Mesenchymal stem cell (in vitro differentiated cells and primary cell): ENCODE measurements at regions not wholly inside any gene's neighbourhood (a gene's known extent, or its start where the extent isn't known, plus 50 kb on each side); places are given as distances from the start of the nearest gene placed in this dataset.

ENCODE experiments used
- DNase-seq: peaks from one replicate; pipeline ENCODE4 v3.0.0-alpha.2; 2013
- H2AFZ ChIP-seq: one replicate; pipeline ENCODE4 v1.6.1; 2013; ENCODE audit warnings: low read depth, mild to moderate bottlenecking, control low read depth, inconsistent platforms, low read length, moderate library complexity
- H2AK5ac ChIP-seq: 2 replicates; pipeline ENCODE4 v1.6.1; 2013; ENCODE audit warnings: low read length, moderate library complexity, mild to moderate bottlenecking, inconsistent platforms; ENCODE audit not compliant: severe bottlenecking
- H2BK120ac ChIP-seq: one replicate; pipeline ENCODE4 v1.6.1; 2013; ENCODE audit warnings: low read depth, mild to moderate bottlenecking, inconsistent platforms, low read length, moderate library complexity
- H2BK12ac ChIP-seq, 2 experiments: one replicate each; pipeline ENCODE4 v1.6.1; 2013; ENCODE audit warnings: inconsistent platforms in 2 of 2, low read length in 2 of 2, mild to moderate bottlenecking in 2 of 2, moderate library complexity in 2 of 2, control low read depth in 1 of 2
- H2BK15ac ChIP-seq: one replicate; pipeline ENCODE4 v1.6.1; 2013; ENCODE audit warnings: mild to moderate bottlenecking, low read depth, inconsistent platforms; ENCODE audit not compliant: poor library complexity, severe bottlenecking
- H2BK5ac ChIP-seq: 2 replicates; pipeline ENCODE4 v1.6.1; 2013; ENCODE audit warnings: low read depth, mild to moderate bottlenecking, low read length, control low read depth, inconsistent platforms; ENCODE audit not compliant: poor library complexity, severe bottlenecking
- H3K14ac ChIP-seq, 2 experiments: one replicate each; pipeline ENCODE4 v1.6.1; 2013; ENCODE audit warnings: inconsistent platforms in 2 of 2, low read length in 2 of 2, control low read depth in 1 of 2, mild to moderate bottlenecking in 1 of 2, moderate library complexity in 1 of 2
- H3K18ac ChIP-seq, 2 experiments: one replicate each; pipeline ENCODE4 v1.6.1; 2013; ENCODE audit warnings: inconsistent platforms in 2 of 2, low read length in 2 of 2, control low read depth in 1 of 2, low read depth in 1 of 2, mild to moderate bottlenecking in 1 of 2
- H3K23ac ChIP-seq, 2 experiments: one replicate each; pipeline ENCODE4 v1.6.1; 2013; ENCODE audit warnings: inconsistent platforms in 2 of 2, low read length in 2 of 2, mild to moderate bottlenecking in 2 of 2, moderate library complexity in 2 of 2, control low read depth in 1 of 2
- H3K27ac ChIP-seq: 2 replicates; pipeline ENCODE4 v1.5.1; 2013; ENCODE audit warnings: mild to moderate bottlenecking, moderate library complexity, low read length, control low read depth, inconsistent platforms; ENCODE audit not compliant: poor library complexity, severe bottlenecking
- H3K27me3 ChIP-seq, 2 experiments: 2 replicates each; pipeline versions ENCODE4 v1.6.1 to v1.7.0; 2013; ENCODE audit warnings: low read length in 2 of 2, mild to moderate bottlenecking in 2 of 2, moderate library complexity in 2 of 2, control low read depth in 1 of 2, inconsistent platforms in 1 of 2; ENCODE audit not compliant: control insufficient read depth in 1 of 2, insufficient read depth in 1 of 2
- H3K36me3 ChIP-seq, 2 experiments: 2 replicates each; pipeline versions ENCODE4 v1.6.1 to v1.7.0; 2013; ENCODE audit warnings: low read length in 2 of 2, control low read depth in 1 of 2, inconsistent platforms in 1 of 2, low read depth in 1 of 2, mild to moderate bottlenecking in 1 of 2; ENCODE audit not compliant: insufficient read depth in 2 of 2, control insufficient read depth in 1 of 2
- H3K4ac ChIP-seq, 2 experiments: one replicate each; pipeline ENCODE4 v1.6.1; 2013; ENCODE audit warnings: inconsistent platforms in 2 of 2, low read length in 2 of 2, mild to moderate bottlenecking in 2 of 2, moderate library complexity in 2 of 2, control low read depth in 1 of 2, low read depth in 1 of 2
- H3K4me1 ChIP-seq: 2 replicates; pipeline ENCODE4 v1.6.1; 2013; ENCODE audit warnings: low read depth, low read length, control low read depth; ENCODE audit not compliant: control insufficient read depth, insufficient read depth
- H3K4me2 ChIP-seq: 2 replicates; pipeline ENCODE4 v1.6.1; 2013; ENCODE audit warnings: low read length, mild to moderate bottlenecking, inconsistent platforms; ENCODE audit not compliant: poor library complexity, severe bottlenecking
- H3K4me3 ChIP-seq, 2 experiments: 2 replicates each; pipeline versions ENCODE4 v1.5.1 to v1.7.0; 2013; ENCODE audit warnings: low read length in 2 of 2, mild to moderate bottlenecking in 2 of 2, control low read depth in 1 of 2, low read depth in 1 of 2; ENCODE audit not compliant: insufficient read depth in 1 of 2
- H3K79me1 ChIP-seq: replicated peaks from 2 replicates; pipeline ENCODE4 v1.6.1; 2013; ENCODE audit warnings: mild to moderate bottlenecking, control low read depth, low read length, inconsistent platforms; ENCODE audit not compliant: poor library complexity, severe bottlenecking
- H3K9ac ChIP-seq: 2 replicates; pipeline ENCODE4 v1.7.0; 2013; ENCODE audit warnings: mild to moderate bottlenecking, low read length, moderate library complexity
- H3K9me3 ChIP-seq: 2 replicates; pipeline ENCODE4 v1.7.0; 2013; ENCODE audit warnings: mild to moderate bottlenecking, low read length; ENCODE audit not compliant: control insufficient read depth
- H4K8ac ChIP-seq: one replicate; pipeline ENCODE4 v1.6.1; 2013; ENCODE audit warnings: inconsistent platforms, mild to moderate bottlenecking, low read length, moderate library complexity
- H4K91ac ChIP-seq: one replicate; pipeline ENCODE4 v1.6.1; 2013; ENCODE audit warnings: mild to moderate bottlenecking, low read length, inconsistent platforms
- WGBS: methylation state at CpG from one replicate; pipeline ENCODE4 v1.1.7; 2013; ENCODE audit warnings: mixed read lengths; 5-methylcytosine and 5-hydroxymethylcytosine counted together

DNA sequence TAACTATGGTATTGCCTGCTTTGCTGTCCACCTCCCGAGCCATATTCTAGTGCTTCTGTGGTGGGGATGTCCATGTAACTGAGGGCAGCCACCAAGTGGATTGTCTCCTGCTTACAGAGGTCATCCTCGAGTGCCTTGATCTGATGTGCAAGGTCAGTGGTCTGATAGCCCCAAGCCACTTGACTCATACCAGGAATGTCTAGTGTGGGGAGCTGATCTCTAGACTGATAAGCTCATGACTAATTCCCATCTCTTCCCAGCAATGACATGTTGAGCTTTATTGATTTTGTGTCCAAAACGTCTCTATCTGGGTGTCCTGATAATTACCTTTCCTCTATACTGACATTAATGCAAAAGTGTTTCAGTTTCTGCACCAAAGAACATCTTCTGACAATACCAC lies 168.4 kb upstream of the WDR1 start:
- H4K8ac ChIP-seq: no peak overlapping the region
- H2BK15ac ChIP-seq: no peak overlapping the region
- no peak overlapping the region for H3K14ac ChIP-seq
- no peaks in the 10 kb centered on the region for H3K27me3 ChIP-seq
- H3K4me2 ChIP-seq: no peak overlapping the region
- no peak overlapping the region for H2BK12ac ChIP-seq
- no peaks in the 10 kb centered on the region for H3K36me3 ChIP-seq
- no peak overlapping the region for H3K18ac ChIP-seq
- no peaks in the 10 kb centered on the region for H3K4me1 ChIP-seq
- no peak overlapping the region for H2AK5ac ChIP-seq
- H3K9ac ChIP-seq: no peak overlapping the region
- H2AFZ ChIP-seq: no peak overlapping the region
- H3K27ac ChIP-seq: no peak overlapping the region
- H3K4ac ChIP-seq: no peak overlapping the region
- DNase-seq: no peak
- no peaks in the 10 kb centered on the region for H3K9me3 ChIP-seq
- H2BK5ac ChIP-seq: no peak overlapping the region
- no peak overlapping the region for H4K91ac ChIP-seq
- H3K79me1 ChIP-seq: no peaks in the 10 kb centered on the region
- no peak overlapping the region for H3K4me3 ChIP-seq
- H3K23ac ChIP-seq: no peak overlapping the region
- H2BK120ac ChIP-seq: no peak overlapping the region
- WGBS: 40% methylated on average over 3 of the region's 3 CpGs

DNA sequence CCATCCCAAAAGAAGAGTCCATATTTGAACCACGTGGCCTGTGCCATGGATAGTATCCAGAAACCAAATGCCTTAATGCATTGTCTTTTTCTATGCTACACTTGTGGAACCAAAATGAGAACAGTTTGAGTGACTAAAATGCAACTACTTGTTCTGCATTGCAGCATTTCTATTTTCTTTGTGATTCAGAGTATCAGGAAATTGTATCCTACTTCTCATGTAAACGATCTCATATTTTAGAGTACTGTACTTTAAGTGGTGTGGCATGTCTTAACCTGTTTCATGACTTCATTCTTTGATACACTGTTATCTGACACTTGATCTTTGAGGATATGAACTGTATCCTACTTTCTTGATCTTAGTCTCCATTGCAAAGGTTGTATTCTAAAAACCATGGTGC lies 167.2 kb upstream of the WDR1 start:
- H3K14ac ChIP-seq: no peak overlapping the region
- H3K9me3 ChIP-seq: no peaks in the 10 kb centered on the region
- 72% methylated on average over 2 of the region's 2 CpGs for WGBS
- no peak overlapping the region for H2BK12ac ChIP-seq
- H4K8ac ChIP-seq: no peak overlapping the region
- no peaks in the 10 kb centered on the region for H3K27me3 ChIP-seq
- H3K9ac ChIP-seq: no peak overlapping the region
- no peaks in the 10 kb centered on the region for H3K4me1 ChIP-seq
- H3K4me2 ChIP-seq: no peak overlapping the region
- no peak overlapping the region for H3K18ac ChIP-seq
- H3K4me3 ChIP-seq: no peak overlapping the region
- H3K36me3 ChIP-seq: no peaks in the 10 kb centered on the region
- H4K91ac ChIP-seq: no peak overlapping the region
- no peak overlapping the region for H2BK15ac ChIP-seq
- H3K27ac ChIP-seq: no peak overlapping the region
- no peak for DNase-seq
- no peak overlapping the region for H2AK5ac ChIP-seq
- H2BK120ac ChIP-seq: no peak overlapping the region
- H3K23ac ChIP-seq: no peak overlapping the region
- no peak overlapping the region for H3K4ac ChIP-seq
- H2AFZ ChIP-seq: no peak overlapping the region
- H3K79me1 ChIP-seq: no peaks in the 10 kb centered on the region
- no peak overlapping the region for H2BK5ac ChIP-seq

DNA sequence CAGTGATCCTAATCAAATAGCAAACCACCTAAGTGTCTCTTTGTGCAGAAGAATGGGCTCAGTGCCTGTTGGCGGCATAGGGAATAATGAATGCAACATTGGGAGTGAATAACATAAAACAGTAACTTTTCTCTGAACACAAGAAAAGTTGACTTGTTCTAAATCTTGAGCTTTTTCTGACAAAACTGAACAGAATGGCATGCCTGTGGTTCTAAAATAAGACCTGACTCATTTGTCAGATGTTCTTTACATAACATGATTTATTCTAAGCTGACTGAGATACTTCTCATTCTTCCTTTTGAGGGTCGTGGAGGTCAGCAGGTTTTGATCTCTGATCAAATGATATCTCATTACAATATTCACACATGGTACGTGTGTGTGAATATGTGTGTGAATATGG lies 165.4 kb upstream of the WDR1 start:
- Histone ChIP-seq H2BK15ac (no peak overlapping the region), H3K9ac (no peak overlapping the region), H3K36me3 (no peaks in the 10 kb centered on the region), H3K18ac (no peak overlapping the region), H3K79me1 (no peaks in the 10 kb centered on the region), H3K27me3 (peaks cover 0 to 3% of the 10 kb centered on the region in 2 experiments), H4K91ac (no peak overlapping the region), H3K4me3 (no peak overlapping the region), H3K4ac (no peak overlapping the region), H2AFZ (no peak overlapping the region), H3K23ac (no peak overlapping the region), H2BK5ac (no peak overlapping the region), H2BK12ac (no peak overlapping the region), H3K9me3 (no peaks in the 10 kb centered on the region), H3K14ac (no peak overlapping the region), H4K8ac (no peak overlapping the region), H2AK5ac (no peak overlapping the region), H3K4me2 (no peak overlapping the region), H3K27ac (no peak overlapping the region), H2BK120ac (no peak overlapping the region), H3K4me1 (no peaks in the 10 kb centered on the region)
- no peak for DNase-seq
- WGBS: no CpG with 5 or more reads among the region's 3 CpGs

DNA sequence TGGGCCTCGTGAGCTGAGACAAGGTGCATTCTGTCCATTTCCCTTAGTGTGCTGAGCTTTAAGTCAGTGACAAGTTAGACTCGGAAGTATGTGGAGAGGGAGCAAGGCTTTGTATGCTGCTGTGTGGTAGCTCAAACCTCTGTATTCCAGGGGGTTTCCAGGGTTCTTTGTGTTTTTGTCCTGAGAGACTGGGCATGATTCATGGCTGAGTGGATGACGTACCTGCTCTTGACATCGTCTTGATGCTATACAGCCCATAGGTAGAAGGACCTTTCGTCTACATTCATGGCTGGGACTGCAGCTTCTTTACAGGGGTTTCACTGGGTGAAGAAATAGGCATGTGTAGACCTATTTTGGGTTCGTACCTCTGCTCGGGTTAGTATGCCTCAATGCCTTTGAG lies 162.7 kb upstream of the WDR1 start:
- no peaks in the 10 kb centered on the region for H3K79me1 ChIP-seq
- H2AK5ac ChIP-seq: no peak overlapping the region
- H3K4me1 ChIP-seq: no peaks in the 10 kb centered on the region
- H3K4ac ChIP-seq: no peak overlapping the region
- H3K4me3 ChIP-seq: no peak overlapping the region
- no peak overlapping the region for H2BK12ac ChIP-seq
- H3K4me2 ChIP-seq: no peak overlapping the region
- H4K8ac ChIP-seq: no peak overlapping the region
- H2BK5ac ChIP-seq: no peak overlapping the region
- WGBS: 81% methylated on average over 7 of the region's 7 CpGs
- H3K14ac ChIP-seq: no peak overlapping the region
- H2BK15ac ChIP-seq: no peak overlapping the region
- no peak overlapping the region for H2AFZ ChIP-seq
- H3K9me3 ChIP-seq: no peaks in the 10 kb centered on the region
- H3K23ac ChIP-seq: no peak overlapping the region
- H3K27ac ChIP-seq: no peak overlapping the region
- H3K27me3 ChIP-seq: peaks cover 0 to 3% of the 10 kb centered on the region in 2 experiments
- H2BK120ac ChIP-seq: no peak overlapping the region
- H3K9ac ChIP-seq: no peak overlapping the region
- H4K91ac ChIP-seq: no peak overlapping the region
- H3K18ac ChIP-seq: no peak overlapping the region
- H3K36me3 ChIP-seq: no peaks in the 10 kb centered on the region
- DNase-seq: no peak
